IPS DF 4.7 (cell line): ENCODE measurements at regions not wholly inside any gene's neighbourhood (a gene's known extent, or its start where the extent isn't known, plus 50 kb on each side); places are given as distances from the start of the nearest gene placed in this dataset.
A peak's percentile ranks its signal among the peaks of the same experiment; 100 is the strongest.
"Not testable (repeated sequence)": the region's sequence is repeated elsewhere in the genome, so short reads cannot be mapped to it uniquely, and the experiment has no call there.

ENCODE experiments used
- DNase-seq: peaks from one replicate; pipeline ENCODE4 v3.0.0-alpha.2; 2013; ENCODE audit warnings: low spot score; ENCODE audit errors: extremely low read depth

- DNase-seq = no peak
Observed at GRCh38 chr12:91275321-91275720, 92.7 kb upstream of the DCN start.

GRCh38 chr12:91274916-91275315 lies 92.3 kb upstream of the DCN start:
- DNase-seq = no peak

GRCh38 chr12:91273560-91273959 lies 90.9 kb upstream of the DCN start:
- DNase-seq = no peak

- peak; percentile 19 for DNase-seq
Observed at GRCh38 chr12:91272461-91273063, 89.9 kb upstream of the DCN start.

- no peak for DNase-seq
Observed at GRCh38 chr12:91271185-91271584, 88.6 kb upstream of the DCN start.

GRCh38 chr12:91267039-91267438 lies 84.4 kb upstream of the DCN start:
- no peak for DNase-seq

- no peak for DNase-seq
Observed at GRCh38 chr12:91264178-91264577, 81.6 kb upstream of the DCN start.

GRCh38 chr12:91261820-91262676 lies 79.4 kb upstream of the DCN start:
- DNase-seq = no peak

- no peak for DNase-seq
Observed at GRCh38 chr12:91256411-91256810, 73.8 kb upstream of the DCN start.

GRCh38 chr12:91252341-91252740 lies 69.7 kb upstream of the DCN start:
- no peak for DNase-seq

GRCh38 chr12:91250273-91250665 lies 67.7 kb upstream of the DCN start:
- no peak for DNase-seq

- DNase-seq = no peak
Observed at GRCh38 chr12:91249518-91250272, 67.1 kb upstream of the DCN start.

GRCh38 chr12:91249054-91249453 lies 66.4 kb upstream of the DCN start:
- no peak for DNase-seq

GRCh38 chr12:91243177-91243576 lies 60.6 kb upstream of the DCN start:
- not testable (repeated sequence) for DNase-seq

GRCh38 chr12:91241756-91242155 lies 59.1 kb upstream of the DCN start:
- DNase-seq = no peak

- no peak for DNase-seq
Observed at GRCh38 chr12:91240386-91241095, 57.9 kb upstream of the DCN start.

- DNase-seq = no peak
Observed at GRCh38 chr12:91239481-91239880, 56.9 kb upstream of the DCN start.
